GM23338 (cell line): ENCODE measurements at regions not wholly inside any gene's neighbourhood (a gene's known extent, or its start where the extent isn't known, plus 50 kb on each side); places are given as distances from the start of the nearest gene placed in this dataset.

Source experiments
- ATAC-seq: fragments of 200-7000 bp; cut with Tn5 transposase; 3 replicates; pipeline ENCODE4 v1.9.1; 2020
- DNase-seq: peaks from one replicate; pipeline ENCODE4 v3.0.0-alpha.2; 2015; ENCODE audit warnings: low spot score
- H2AFZ ChIP-seq: fragments of 200-600 bp; sonication (generic); 2 replicates; pipeline ENCODE4 v1.8.0; 2016; ENCODE audit warnings: antibody characterized with exemption, mild to moderate bottlenecking, moderate library complexity
- H3F3A ChIP-seq: fragments of 200-600 bp; sonication (generic); replicated peaks from 2 replicates; pipeline ENCODE4 v1.8.0; 2017; ENCODE audit warnings: antibody characterized with exemption, mixed run types, low read depth
- H3K27ac ChIP-seq: fragments of 200-600 bp; sonication (generic); 2 replicates; pipeline ENCODE4 v1.6.1; 2016; ENCODE audit warnings: low read depth
- H3K27me3 ChIP-seq: fragments of 200-600 bp; sonication (generic); 2 replicates; pipeline ENCODE4 v1.8.0; 2016; ENCODE audit warnings: mild to moderate bottlenecking, mixed run types, moderate library complexity; ENCODE audit not compliant: insufficient read depth
- H3K36me3 ChIP-seq: fragments of 200-600 bp; sonication (generic); 2 replicates; pipeline ENCODE4 v1.8.0; 2016; ENCODE audit warnings: mild to moderate bottlenecking; ENCODE audit not compliant: insufficient read depth
- H3K4me1 ChIP-seq: fragments of 200-600 bp; sonication (generic); 2 replicates; pipeline ENCODE4 v1.8.0; 2016; ENCODE audit warnings: mild to moderate bottlenecking, moderate library complexity; ENCODE audit not compliant: insufficient read depth
- H3K4me2 ChIP-seq: fragments of 200-600 bp; sonication (generic); 2 replicates; pipeline ENCODE4 v1.7.1; 2017; ENCODE audit warnings: mixed run types
- H3K4me3 ChIP-seq: fragments of 200-600 bp; sonication (generic); 2 replicates; pipeline ENCODE4 v1.6.1; 2016; ENCODE audit warnings: mixed run types
- H3K79me2 ChIP-seq: fragments of 200-600 bp; sonication (generic); replicated peaks from 2 replicates; pipeline ENCODE4 v1.8.0; 2017; ENCODE audit warnings: mild to moderate bottlenecking; ENCODE audit not compliant: insufficient read depth
- H3K9me2 ChIP-seq: fragments of 200-600 bp; sonication (generic); 2 replicates; pipeline ENCODE4 v1.8.0; 2017; ENCODE audit not compliant: insufficient read depth
- H4K20me1 ChIP-seq: fragments of 200-600 bp; sonication (generic); replicated peaks from 2 replicates; pipeline ENCODE4 v1.8.0; 2017; ENCODE audit warnings: mild to moderate bottlenecking; ENCODE audit not compliant: insufficient read depth
- H3K27ac Mint-ChIP-seq: 2 replicates; pipeline ENCODE4 v1.8.0; 2020; ENCODE audit warnings: inconsistent platforms, mild to moderate bottlenecking, moderate library complexity, mixed read lengths
- H3K27me3 Mint-ChIP-seq: 3 replicates; pipeline ENCODE4 v1.8.0; 2022; ENCODE audit warnings: low read depth, mild to moderate bottlenecking, moderate library complexity, mixed read lengths, inconsistent platforms; ENCODE audit not compliant: insufficient read depth, poor library complexity
- H3K36me3 Mint-ChIP-seq: 3 replicates; pipeline ENCODE4 v1.8.0; 2021; ENCODE audit warnings: low read depth, mild to moderate bottlenecking, inconsistent platforms, moderate library complexity, mixed read lengths
- H3K4me1 Mint-ChIP-seq: 3 replicates; pipeline ENCODE4 v1.8.0; 2020; ENCODE audit warnings: mild to moderate bottlenecking, inconsistent platforms, mixed read lengths
- H3K4me3 Mint-ChIP-seq: 3 replicates; pipeline ENCODE4 v1.8.0; 2021; ENCODE audit warnings: moderate library complexity, mild to moderate bottlenecking, inconsistent platforms, mixed read lengths
- H3K9me3 Mint-ChIP-seq: 3 replicates; pipeline ENCODE4 v1.8.0; 2020; ENCODE audit warnings: moderate library complexity, mild to moderate bottlenecking, inconsistent platforms, mixed read lengths
- CREB1 ChIP-seq: fragments of 250-450 bp; sonication (Bioruptor Pico); IDR thresholded peaks from 2 replicates; pipeline ENCODE4 v1.5.0; 2020; ENCODE audit warnings: low read depth, mild to moderate bottlenecking, moderate library complexity
- ETS1 ChIP-seq: IDR thresholded peaks from 2 replicates; pipeline ENCODE4 v1.6.1; 2016; ENCODE audit warnings: antibody characterized with exemption
- EZH2 ChIP-seq: fragments of 200-600 bp; sonication (generic); IDR thresholded peaks from one replicate; pipeline ENCODE4 v1.8.0; 2017; ENCODE audit warnings: antibody characterized with exemption, mild to moderate bottlenecking, low read depth; ENCODE audit not compliant: unreplicated experiment
- EZH2phosphoT487 ChIP-seq: fragments of 200-600 bp; sonication (generic); IDR thresholded peaks from one replicate; pipeline ENCODE4 v1.8.1; 2018; ENCODE audit warnings: antibody characterized with exemption; ENCODE audit not compliant: unreplicated experiment
- JUNB ChIP-seq: IDR thresholded peaks from one replicate; pipeline ENCODE4 v1.6.1; 2016; ENCODE audit warnings: antibody characterized with exemption; ENCODE audit not compliant: unreplicated experiment
- NANOG ChIP-seq: IDR thresholded peaks from 2 replicates; pipeline ENCODE4 v1.6.1; 2016; ENCODE audit warnings: antibody characterized with exemption, borderline replicate concordance
- REST ChIP-seq: IDR thresholded peaks from one replicate; pipeline ENCODE4 v1.6.1; 2018; ENCODE audit warnings: antibody characterized with exemption; ENCODE audit not compliant: unreplicated experiment
- STAT1 ChIP-seq: IDR thresholded peaks from one replicate; pipeline ENCODE4 v1.6.1; 2016; ENCODE audit warnings: antibody characterized with exemption; ENCODE audit not compliant: unreplicated experiment
- ZNF331 ChIP-seq: fragments of 250-450 bp; sonication (Bioruptor Pico); IDR thresholded peaks from 2 replicates; pipeline ENCODE4 v1.5.0; 2020; ENCODE audit warnings: low read depth, mild to moderate bottlenecking, moderate library complexity
- TF ChIP-seq, protein P1 (sequence below), 2 experiments: fragments of 200-600 bp in 1 of 2; sonication (generic) in 1 of 2; conservative IDR thresholded peaks; 2 replicates each; pipeline versions ENCODE4 v1.5.1 to v1.6.1; 2016 to 2017; ENCODE audit warnings: antibody characterized with exemption in 2 of 2, low read depth in 2 of 2, mild to moderate bottlenecking in 2 of 2, moderate library complexity in 1 of 2

DNA sequence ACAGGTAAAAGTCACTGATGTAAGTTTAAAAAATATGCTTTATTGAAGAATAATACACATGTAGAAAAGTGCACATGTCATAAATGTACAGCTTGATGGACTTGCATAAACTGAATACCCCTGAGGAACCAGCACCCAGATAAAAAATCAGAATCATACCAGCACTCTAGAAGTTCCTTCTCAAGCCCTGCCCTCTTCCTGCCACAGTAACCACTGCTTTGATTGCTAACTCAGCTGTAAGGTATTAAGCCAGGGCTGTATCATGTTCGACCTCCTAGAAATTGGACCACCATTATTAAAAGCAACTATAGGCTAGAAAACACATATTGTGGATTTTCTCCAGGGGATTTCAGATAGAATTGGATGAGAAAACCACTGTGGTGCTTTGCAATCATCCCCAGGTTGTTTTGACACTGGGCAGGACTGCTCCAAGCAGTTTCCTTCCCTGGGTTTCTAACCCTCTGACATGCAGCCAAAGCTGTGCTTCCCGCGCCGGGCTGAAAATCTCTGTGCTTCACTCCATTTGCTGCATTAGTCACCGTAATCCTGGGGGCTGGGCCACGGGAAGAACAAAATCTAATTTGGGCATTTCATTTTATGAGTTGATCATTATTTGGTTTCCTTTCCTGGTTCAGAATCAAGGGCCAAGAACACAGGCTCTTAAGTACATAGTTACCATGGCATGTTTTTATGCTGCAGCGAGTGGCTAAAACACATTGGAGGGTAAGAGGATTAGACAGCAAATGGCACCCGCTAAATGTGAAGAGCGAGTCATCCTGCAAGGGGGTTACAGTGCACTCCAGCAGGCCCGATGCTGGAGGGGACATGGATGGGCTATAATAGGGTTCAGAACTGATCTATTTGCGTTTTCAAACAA is 139.4 kb upstream of the IL12B start:
- no peaks in the 10 kb centered on the region for H3K79me2 ChIP-seq
- no peak overlapping the region for H3K27ac ChIP-seq
- H3K9me2 ChIP-seq: peaks cover 5% of the 10 kb centered on the region; the same call in 1 of the 2 replicates
- H3K36me3 ChIP-seq: no peaks in the 10 kb centered on the region
- no peaks in the 10 kb centered on the region for H3K27me3 ChIP-seq
- H3K4me1 ChIP-seq: no peaks in the 10 kb centered on the region
- no peak overlapping the region for H3K4me2 ChIP-seq
- H3K4me3 ChIP-seq: no peak overlapping the region
- ATAC-seq: no peak
- Mint-ChIP-seq H3K36me3 (no peaks in the 10 kb centered on the region), H3K27ac (no peak overlapping the region), H3K27me3 (peaks cover 1% of the 10 kb centered on the region), H3K9me3 (no peaks in the 10 kb centered on the region), H3K4me1 (no peaks in the 10 kb centered on the region), H3K4me3 (no peak overlapping the region)
- peak overlapping the region; percentile 78; the same call in 1 of the 2 replicates for H2AFZ ChIP-seq
- H3F3A ChIP-seq: no peaks in the 10 kb centered on the region
- no peak for DNase-seq
- H4K20me1 ChIP-seq: no peaks in the 10 kb centered on the region
- TF ChIP-seq ZNF331: no peak
- TF ChIP-seq REST: no peak
- TF ChIP-seq STAT1: no peak
- no peak for TF ChIP-seq CREB1
- no peak for TF ChIP-seq NANOG
- TF ChIP-seq EZH2phosphoT487: no peak
- TF ChIP-seq EZH2: no peak
- TF ChIP-seq JUNB: no peak
- TF ChIP-seq, protein P1, sequence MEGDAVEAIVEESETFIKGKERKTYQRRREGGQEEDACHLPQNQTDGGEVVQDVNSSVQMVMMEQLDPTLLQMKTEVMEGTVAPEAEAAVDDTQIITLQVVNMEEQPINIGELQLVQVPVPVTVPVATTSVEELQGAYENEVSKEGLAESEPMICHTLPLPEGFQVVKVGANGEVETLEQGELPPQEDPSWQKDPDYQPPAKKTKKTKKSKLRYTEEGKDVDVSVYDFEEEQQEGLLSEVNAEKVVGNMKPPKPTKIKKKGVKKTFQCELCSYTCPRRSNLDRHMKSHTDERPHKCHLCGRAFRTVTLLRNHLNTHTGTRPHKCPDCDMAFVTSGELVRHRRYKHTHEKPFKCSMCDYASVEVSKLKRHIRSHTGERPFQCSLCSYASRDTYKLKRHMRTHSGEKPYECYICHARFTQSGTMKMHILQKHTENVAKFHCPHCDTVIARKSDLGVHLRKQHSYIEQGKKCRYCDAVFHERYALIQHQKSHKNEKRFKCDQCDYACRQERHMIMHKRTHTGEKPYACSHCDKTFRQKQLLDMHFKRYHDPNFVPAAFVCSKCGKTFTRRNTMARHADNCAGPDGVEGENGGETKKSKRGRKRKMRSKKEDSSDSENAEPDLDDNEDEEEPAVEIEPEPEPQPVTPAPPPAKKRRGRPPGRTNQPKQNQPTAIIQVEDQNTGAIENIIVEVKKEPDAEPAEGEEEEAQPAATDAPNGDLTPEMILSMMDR (conservative IDR thresholded peaks at IDR 0.05; ENCODE audit: low read depth in 2 of 2): no peak
- no peak for TF ChIP-seq ETS1
